ENCODE measurements at regions not wholly inside any gene's neighbourhood (a gene's known extent, or its start where the extent isn't known, plus 50 kb on each side); places are given as distances from the start of the nearest gene placed in this dataset.

GRCh38 chr13:79126706-79127105, 279.3 kb downstream of the RBM26 start:
- H3K4me3 ChIP-seq (ENCODE audit: low read depth, low read length) = no peak overlapping the region
- DNase-seq (ENCODE audit: low read depth) = no peak
- TF ChIP-seq CTCF (IDR thresholded peaks at IDR 0.05; ENCODE audit: insufficient read depth, low read depth, low read length) = no peak

DNA sequence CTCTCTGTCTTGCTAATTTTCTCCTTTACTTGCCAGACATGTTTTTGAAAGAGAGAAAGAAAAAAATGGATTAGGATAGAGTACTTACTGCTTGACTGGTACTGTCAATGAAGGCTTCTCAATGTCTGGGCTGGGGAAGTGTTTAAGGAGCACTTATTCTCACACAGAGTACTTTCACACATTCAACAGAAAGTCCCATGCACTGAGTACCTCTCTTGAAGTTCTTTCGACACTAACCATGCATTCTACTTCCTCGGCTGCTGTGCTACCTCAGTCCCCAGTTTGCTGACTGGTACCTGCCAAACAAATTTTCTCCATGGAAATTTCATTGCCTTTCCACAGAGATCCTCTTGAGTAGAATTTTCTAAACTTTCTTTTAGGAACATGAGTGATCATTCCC, 281.9 kb downstream of the RBM26 start:
- H3K4me3 ChIP-seq (ENCODE audit: low read depth, low read length) = no peak overlapping the region
- TF ChIP-seq CTCF (IDR thresholded peaks at IDR 0.05; ENCODE audit: insufficient read depth, low read depth, low read length) = no peak
- no peak for DNase-seq (ENCODE audit: low read depth)

DNA sequence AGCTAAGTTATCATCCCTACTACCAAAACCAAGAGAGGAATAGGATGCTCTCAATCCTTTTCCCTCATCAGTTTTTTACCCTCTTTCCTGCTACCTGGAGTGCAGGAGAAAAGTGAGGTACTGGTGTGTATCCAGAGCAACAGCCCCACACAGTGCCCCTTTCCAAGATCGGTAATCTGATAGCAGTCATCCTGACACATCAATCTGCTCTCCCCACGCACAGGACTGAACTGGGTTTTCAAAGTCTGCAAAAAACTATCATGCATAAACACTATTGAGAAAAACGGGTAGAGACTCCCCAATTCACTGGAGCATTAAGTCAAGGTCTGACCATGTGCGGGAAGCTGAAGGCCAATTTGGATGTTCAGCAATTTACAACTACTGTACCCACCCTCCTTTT, 284.8 kb downstream of the RBM26 start:
- DNase-seq (ENCODE audit: low read depth) = no peak
- H3K4me3 ChIP-seq (ENCODE audit: low read depth, low read length) = no peak overlapping the region
- TF ChIP-seq CTCF (IDR thresholded peaks at IDR 0.05; ENCODE audit: insufficient read depth, low read depth, low read length) = no peak

GRCh38 chr13:79119578-79120107, 286.4 kb downstream of the RBM26 start:
- no peak overlapping the region for H3K4me3 ChIP-seq (ENCODE audit: low read depth, low read length)
- no peak for DNase-seq (ENCODE audit: low read depth)
- TF ChIP-seq CTCF (IDR thresholded peaks at IDR 0.05; ENCODE audit: insufficient read depth, low read depth, low read length) = no peak

DNA sequence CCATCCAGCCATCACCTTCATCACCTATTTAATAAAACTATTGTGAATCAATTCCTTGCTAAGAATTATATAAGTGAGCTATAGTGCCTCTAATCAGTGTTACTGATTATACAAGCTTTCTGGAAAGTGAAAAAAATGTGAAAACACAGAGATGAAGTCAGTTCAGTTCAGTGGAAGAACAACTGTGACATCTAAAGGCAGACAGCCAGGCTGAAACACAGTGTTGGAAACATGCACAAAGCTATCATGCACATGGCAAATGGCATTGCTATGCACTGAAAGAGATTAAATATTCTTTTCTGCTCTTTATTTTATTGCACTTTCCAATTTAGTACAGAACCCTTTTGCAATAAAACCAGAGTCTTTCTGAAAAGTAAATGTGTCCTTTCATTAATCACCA, 294.0 kb downstream of the RBM26 start:
- no peak for DNase-seq (ENCODE audit: low read depth)
- TF ChIP-seq CTCF (IDR thresholded peaks at IDR 0.05; ENCODE audit: insufficient read depth, low read depth, low read length) = no peak
- H3K4me3 ChIP-seq (ENCODE audit: low read depth, low read length) = no peak overlapping the region

GRCh38 chr13:79108914-79109643, 297.0 kb downstream of the RBM26 start:
- no peak for DNase-seq (ENCODE audit: low read depth)
- no peak for TF ChIP-seq CTCF (IDR thresholded peaks at IDR 0.05; ENCODE audit: insufficient read depth, low read depth, low read length)
- H3K4me3 ChIP-seq (ENCODE audit: low read depth, low read length) = no peak overlapping the region

DNA sequence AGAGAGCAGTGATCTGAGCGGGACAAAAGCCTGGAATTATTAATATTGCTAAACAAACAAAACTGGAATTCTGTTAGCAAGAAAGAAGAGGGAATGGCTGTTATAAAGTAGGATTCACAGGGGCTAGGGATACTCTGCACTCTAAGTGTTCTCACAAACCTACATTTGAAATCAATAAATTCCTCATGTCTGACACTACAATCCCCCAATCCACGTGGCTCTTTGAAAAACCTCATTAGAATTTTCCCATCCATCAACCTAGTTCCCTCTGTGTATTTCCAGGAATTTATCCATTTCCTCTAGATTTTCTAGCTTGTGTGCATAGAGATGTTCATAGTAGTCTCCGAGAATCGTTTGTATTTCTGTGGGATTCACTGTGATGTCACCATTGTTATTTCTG, 307.5 kb downstream of the RBM26 start:
- DNase-seq (ENCODE audit: low read depth) = no peak
- H3K4me3 ChIP-seq (ENCODE audit: low read depth, low read length) = no peak overlapping the region
- TF ChIP-seq CTCF (IDR thresholded peaks at IDR 0.05; ENCODE audit: insufficient read depth, low read depth, low read length) = no peak

All from fibroblast of villous mesenchyme (primary cell).